HG03064 (cell line): ENCODE measurements at regions not wholly inside any gene's neighbourhood (a gene's known extent, or its start where the extent isn't known, plus 50 kb on each side); places are given as distances from the start of the nearest gene placed in this dataset.
"Not testable (repeated sequence)": the region's sequence is repeated elsewhere in the genome, so short reads cannot be mapped to it uniquely, and the experiment has no call there.

Experiments used
- ATAC-seq: cut with Tn5 transposase; IDR thresholded peaks from one replicate; pipeline ENCODE4 v1.9.1; 2021; ENCODE audit warnings: low read depth; ENCODE audit not compliant: unreplicated experiment

DNA sequence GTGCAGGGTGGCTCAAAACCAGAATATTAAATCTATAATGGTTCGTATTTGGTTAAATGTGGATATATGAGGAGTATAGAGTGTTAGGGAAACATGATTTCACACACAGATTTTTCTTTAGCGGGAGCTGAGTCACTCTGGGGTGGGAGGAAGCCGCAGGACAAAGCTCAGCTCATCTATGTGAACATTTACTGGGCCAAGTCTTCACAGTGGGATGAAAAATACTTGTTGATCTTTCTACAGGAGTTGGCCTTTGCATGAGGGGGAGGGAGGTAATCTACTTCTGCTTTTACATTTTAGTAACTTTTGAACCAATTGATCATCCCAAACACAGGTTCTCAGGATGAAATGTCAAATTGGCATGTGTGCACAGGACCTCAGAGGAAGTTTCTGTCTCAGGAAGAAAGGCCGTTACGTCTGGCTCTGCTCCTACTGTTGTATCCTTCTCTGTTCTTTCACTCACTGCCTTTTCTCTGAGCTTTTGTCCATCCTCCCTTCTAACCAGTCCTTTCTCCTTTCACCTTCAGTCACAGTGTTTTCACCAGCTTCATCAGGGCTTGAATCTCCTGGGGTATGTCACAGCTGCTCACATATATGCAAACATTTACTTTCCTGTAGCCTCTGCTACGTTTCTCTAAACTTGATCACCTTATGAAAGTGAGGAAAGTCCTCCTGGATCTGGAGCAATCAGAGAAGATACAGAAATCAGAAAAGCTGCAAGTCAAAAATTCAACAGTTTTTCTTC is 943.3 kb upstream of the FANCL start:
- no peak for ATAC-seq

DNA sequence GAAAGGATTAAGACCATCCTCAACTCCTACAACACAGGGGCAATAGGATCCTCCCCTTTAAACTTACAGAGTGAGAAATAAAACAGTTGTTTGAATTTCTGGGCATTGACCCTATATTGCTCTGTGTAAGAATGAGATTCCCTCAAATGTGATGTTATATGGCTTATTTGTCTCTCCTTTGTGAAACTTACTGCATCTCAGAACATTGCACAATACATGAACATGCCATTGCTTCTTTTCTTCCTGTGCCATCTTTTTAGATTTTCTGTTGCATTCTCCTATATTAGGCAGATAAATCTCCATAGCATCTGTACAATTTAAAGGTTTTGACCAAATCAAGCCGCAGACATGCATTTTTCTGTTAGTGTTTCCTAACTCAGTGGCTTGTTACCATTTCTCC is 941.9 kb upstream of the FANCL start:
- no peak for ATAC-seq

DNA sequence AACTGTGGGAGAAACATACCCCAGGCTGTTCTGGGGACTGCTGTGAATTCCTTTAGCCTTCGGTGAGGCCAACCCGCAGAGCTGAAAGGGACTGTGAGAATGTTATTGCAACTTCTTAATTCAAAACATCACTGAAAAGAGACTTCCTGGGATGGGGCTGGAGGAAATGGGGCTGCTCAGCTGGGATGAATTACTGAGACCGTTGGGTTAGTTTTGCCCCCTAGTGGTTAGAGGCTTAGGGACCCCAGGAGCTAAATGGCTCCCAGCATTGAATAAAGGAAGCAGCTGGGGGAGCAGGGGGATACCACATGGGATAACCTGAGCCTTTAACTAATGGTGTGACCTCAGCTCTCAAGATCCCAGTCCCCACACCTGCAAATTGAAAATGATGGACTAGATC is 941.1 kb upstream of the FANCL start:
- no peak for ATAC-seq

DNA sequence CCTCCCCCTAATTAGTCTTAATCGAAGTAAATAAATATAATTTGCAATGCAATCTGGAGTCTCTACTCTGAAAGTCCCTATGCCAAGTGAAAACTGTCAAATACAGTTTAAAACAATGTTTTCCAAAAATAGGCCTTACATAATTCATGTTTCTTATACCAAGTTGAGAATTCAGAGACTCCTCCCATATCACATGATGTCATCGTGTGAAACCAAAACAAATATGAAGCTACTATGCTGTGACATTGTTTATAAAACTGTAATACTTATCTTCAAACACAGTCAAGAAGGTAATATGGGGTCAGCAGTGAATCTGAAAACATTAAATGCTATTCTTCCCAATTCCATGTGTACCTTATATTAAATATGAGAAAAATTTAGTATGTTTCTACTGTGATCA is 940.2 kb upstream of the FANCL start:
- ATAC-seq = no peak

DNA sequence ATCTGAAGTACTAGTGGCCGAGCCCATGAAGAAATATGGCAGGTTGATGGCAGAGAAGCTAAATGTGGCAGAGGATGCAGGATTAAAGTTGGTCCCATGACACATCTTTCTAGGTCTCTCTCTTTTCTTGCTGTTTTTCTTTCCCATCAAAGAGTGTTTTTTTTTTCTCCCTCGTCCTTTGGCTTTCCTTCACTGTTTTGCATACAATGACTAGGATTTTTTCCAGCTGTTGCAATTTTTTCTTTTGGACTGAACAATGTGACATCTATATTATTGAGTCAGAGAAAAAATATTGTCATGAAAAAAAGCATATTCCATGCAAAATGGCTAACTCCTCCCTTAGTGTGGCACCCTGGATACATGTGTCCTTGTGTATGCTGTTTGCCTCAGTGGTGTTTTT is 939.5 kb upstream of the FANCL start:
- ATAC-seq = no peak

DNA sequence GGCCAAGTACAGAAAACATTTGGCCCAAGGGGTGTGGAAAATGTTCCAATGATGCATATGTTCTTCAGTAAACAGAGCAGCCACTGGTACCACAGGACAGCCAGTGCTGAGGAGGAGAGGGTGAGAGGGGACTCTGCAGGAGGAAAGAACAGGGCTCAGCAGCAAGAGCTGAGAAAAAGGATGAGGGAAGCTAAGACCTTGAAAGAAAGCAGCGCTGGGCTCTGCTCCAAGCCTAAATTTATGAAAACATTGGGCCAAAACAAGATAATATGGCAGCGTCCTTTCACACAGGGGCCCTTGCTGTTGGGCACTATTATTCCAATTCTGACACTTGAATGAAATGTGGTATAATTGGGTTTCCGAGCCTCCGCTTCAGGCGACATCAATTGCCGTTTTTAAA is 939.0 kb upstream of the FANCL start:
- no peak for ATAC-seq

DNA sequence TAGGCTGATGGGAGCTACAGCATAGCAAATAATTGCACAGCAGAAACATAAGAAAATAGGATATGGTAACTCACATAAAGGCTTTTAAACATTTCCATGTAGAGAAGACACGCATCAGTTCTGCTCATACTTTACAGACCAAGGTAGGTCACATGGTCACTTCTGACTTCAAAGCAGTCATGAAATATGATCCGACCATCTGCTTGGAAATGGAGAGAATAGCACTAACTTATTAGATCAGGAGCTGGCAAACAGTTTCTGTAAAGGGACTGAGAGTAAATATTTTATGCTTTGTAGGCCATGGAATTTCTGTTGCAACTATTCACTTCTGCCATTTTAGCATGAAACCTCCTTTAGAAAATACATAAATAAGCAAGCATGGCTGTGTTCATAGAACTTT is 936.6 kb upstream of the FANCL start:
- no peak for ATAC-seq

DNA sequence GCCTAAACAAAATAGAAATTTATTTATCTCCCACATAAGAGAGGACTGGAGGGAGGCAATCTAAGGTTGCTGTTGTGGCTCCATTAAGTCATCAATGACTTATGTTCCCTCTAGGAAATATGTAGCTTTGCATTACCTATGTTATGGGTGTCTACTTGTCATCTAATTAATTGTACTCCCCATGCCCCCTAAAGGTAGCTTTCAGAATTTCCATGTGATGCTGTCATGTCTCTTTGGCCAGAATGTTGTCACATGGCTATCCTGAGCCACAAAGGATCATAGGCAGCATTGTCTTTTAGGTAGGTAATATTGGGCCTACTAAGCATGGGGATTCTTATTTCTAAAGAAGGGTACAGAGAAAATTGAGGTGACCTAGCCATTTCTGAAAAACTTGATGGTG is 935.6 kb upstream of the FANCL start:
- no peak for ATAC-seq

DNA sequence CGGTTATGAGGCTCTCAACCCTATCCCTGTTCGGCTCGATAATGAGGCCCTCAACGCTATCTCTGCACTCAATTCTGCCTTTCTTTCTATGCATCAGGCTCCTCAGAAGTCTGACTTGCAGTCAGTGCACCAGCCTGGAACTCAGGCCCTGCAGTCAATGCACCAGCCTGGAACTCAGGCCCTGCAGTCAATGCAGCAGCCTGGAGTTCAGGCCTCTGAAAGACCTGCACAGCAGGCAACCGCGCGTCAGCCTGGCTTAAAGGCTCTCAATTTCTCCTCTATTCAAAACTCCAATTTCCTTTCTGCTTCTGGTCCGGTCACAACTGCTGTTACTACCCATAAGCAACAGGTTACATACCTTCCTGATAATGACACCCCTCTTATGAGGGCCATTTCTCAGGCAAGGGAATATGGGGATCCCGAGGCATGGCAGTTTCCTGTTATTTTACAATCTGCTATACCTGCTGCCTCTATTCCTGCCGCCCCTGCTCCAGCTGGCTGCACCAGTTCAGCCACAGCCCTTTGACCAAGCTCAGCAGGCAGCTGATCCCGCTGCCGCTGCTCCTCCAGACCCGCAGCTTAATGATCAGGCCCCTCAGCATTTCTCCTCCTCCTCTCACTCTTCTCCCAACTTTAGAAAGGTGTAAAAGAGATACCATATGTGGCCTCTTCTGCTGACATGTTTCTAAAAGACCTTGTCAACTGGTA is 933.6 kb upstream of the FANCL start:
- ATAC-seq = no peak

DNA sequence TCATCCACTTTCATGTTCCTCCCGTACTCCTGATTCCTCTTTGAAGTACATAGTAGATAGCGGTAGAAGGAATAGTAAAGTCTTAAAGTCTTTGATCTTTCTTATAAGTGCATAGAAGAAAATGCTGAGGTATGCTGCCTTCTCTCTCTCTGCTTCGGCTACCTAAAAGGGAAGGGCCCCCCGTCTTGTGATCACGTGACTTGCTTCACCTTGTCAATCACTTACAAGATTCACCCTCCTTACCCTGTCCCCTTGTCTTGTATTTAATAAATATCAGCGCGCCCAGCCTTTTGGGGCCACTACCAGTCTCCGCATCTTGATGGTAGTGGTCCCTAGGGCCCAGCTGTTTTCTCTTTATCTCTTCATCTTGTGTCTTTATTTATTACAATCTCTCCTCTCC is 932.2 kb upstream of the FANCL start:
- ATAC-seq = no peak

DNA sequence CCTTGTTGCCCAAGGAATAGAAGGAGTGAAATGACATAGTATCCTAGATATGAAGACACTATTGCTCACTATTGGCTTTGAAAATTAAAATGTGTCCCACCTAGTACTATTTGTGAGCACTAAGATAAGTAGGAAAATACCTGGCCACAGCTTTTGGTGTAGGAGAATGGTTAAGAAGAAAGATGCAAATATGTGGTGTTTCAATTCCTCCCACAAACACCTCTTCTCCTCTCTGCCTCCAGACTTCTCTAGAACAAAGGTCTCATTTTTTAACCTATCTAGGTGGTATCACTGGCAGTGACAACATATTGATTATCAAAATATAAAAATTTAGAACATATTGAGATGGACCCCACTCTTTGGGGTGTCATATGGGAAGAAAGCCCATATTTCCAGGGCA is 929.9 kb upstream of the FANCL start:
- ATAC-seq = no peak

DNA sequence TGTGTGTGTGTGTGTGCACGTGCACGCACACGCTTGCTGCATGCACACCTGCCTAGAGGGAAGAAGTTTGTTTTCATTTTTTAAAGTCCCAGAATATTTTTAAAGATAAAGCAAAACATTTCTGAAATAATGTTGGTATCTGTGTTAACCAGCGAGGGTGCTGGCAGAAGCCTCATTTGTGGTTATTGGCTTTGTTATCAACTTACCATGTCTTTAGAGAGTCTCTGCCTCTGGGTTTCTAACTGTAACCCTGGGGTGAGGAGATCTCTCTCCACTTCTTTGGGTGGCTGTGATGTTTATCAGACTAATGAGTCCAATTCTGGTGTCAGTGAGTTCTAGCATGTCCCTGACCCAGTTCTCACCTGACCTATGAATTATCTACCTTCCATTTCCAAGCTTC is 927.6 kb upstream of the FANCL start:
- ATAC-seq = no peak

DNA sequence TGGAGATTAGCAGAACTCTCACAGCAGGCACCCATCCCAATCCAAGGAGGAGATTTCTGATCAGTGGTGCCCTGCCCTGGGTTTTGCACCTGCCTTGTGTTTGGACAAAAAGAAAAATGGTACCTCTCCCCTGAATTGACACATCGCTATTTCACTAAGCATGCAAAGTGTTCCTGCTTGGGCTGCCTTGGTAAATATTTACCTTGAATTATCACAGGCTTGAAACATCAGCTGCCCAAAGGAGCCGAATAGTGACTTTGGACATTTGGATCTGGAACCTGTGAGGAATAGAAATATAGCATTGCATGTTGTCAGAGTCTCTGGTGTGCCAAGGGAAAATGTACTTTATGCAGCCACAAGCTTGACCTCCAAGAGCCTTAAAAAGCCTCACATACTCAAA is 926.4 kb upstream of the FANCL start:
- ATAC-seq = no peak

DNA sequence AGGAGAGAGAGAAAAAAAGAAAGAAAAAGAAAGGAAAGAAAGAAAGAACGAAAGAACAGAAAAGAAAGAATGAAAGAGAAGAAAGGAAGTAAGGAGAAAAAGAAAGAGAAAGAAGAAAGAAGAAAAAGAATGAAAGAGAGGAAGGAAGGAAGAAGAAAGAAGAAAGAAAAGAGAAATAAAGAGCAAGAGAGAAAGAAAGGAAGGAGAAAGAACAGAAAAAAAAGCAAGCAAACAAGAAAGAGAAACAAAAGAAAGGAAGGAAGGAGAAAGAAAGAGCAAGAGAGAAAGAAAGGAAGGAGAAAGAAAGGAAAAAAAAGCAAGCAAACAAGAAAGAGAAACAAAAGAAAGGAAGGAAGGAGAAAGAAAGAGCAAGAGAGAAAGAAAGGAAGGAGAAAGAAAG is 916.8 kb upstream of the FANCL start:
- ATAC-seq = not testable (repeated sequence)

DNA sequence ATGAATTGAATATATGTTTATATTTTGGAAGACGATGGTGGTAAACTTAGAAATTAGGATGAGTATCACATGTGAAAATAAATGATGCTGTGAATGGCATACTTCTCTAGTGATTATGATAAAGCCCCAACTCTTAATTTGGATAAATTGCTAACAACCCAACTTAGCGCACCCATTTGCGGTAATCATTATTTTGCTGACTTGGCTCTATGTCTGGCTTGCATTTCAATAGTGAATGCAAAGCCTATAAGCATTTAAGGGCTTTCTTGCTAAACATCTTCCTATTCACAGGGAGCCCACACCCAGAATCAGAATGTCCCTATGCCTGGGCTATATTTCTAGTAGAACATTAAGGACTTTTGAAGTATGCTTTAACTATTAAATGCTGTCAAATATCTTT is 910.7 kb upstream of the FANCL start:
- no peak for ATAC-seq

DNA sequence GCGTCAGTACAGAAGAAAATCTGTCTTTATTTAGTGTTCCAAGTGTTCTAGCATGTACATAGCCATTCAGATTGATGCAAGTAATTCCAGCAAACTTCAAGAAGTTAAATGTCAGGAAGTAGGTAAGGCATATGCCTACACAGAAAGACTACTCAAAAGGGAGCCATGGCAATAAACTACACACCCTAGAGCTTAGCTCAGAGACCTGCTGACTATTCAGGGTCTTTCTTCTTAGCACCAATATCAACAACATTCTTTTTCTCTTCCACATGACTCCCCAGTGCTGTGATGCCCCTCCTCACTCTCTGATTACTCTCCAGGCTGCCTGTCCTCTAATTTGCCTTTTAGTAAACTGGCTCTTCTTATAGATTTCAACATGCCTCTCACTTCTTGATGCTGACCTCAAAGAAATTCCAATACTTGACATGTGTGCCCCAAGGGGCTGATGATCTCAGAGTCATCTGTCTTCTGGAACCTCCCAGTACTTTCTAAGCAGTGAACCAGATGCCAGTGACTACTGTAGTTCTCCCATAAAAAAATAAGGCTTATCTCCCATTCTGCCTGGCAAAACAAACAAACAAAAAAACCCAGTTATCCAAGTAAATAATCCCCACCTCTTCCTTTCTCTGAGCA is 909.2 kb upstream of the FANCL start:
- ATAC-seq = no peak

DNA sequence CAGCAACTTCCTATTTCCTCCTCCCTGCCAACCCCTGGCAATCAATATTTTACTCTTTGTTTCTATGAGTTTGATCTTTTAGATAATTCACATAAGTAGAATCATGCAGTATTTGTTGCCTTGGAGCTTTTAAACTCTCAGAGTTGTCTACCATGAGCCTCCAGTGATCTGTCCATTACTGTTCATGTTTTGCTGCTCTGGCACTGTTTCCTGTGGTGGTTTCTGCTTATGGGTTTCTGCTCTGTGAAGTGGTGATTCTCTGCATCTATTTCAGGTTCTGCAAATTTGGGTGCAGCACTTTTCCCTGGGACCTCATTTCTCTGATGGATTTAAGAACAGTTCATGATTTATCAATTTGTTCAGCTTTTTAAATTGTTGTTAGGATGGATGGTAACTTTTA is 908.1 kb upstream of the FANCL start:
- ATAC-seq = no peak

DNA sequence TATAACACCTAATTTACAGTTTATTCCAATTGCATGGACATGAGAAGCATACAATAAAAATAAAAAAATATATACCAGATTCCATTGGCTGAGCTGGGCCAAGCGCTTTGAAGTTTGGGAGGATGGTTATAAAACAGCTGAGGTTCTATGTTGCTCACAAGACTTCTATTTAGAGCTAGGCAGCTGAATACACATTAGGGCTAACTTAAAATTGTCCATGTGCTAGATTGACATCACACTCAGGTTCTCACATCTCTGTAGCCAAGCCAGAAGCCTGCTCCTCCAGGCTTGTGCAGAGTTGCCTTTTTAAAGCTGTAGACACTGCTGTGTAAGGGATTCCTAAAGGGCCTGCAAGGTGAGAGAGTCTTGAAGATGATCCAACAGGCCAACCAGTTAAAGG is 871.1 kb upstream of the FANCL start:
- ATAC-seq = no peak

DNA sequence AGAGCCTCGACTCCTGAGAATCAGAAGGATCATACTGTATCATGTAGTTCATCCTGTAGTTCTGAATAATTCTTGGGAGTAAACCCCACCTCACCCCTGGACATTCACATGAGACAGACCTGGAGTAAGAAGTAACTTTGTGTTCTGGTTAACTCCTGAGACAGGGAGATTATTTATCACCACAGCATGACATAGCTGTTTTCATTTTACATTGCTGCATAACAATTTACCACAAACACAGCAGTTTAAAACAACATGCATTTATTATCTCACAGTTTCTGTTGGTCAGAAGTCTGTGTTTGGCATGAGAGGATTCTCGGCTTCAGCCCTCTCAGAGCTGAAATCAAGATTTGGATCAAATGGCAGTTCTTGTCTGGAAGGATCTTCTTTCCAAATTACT is 855.8 kb upstream of the FANCL start:
- no peak for ATAC-seq

DNA sequence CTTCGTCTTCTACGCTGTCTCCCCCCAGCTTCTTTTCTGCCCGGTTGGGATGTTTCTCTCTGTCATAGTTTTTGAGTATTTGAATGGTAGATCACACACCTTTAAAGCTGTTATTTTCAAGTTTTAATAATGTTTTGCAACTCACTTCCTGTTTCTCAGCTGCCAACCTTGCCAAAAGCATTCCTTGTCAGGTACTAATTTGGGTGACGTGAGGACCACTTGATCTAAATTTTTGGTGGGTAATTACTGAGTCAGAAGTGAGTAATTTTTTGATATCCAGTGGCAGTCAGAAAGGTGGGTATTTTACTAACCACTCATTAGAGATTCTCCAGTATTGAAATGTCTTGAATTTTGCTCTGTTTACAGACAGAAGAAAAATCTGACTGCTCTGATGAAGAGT is 852.4 kb upstream of the FANCL start:
- ATAC-seq = no peak

DNA sequence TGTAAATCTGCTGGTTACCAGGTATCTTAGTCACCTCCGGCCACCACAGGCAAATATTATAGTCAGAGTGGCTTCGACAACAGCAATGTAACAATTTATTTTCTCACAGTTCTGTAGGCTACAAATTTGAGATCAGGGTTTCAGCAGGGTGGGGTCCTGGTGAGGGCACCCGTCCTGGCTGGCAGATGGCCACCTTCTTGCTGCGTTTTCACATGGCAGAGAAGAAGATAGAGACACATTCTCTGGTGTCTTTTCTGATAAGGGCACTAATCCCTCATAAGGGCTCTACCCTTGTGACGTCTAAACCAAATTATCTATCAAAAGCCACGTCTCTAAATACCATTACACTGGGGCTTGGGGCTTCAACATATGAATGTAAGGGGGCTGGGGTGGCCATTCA is 843.2 kb upstream of the FANCL start:
- ATAC-seq = no peak
